HG03097 (cell line): ENCODE measurements at regions not wholly inside any gene's neighbourhood (a gene's known extent, or its start where the extent isn't known, plus 50 kb on each side); places are given as distances from the start of the nearest gene placed in this dataset.
"Not testable (repeated sequence)": the region's sequence is repeated elsewhere in the genome, so short reads cannot be mapped to it uniquely, and the experiment has no call there.

ENCODE experiments used
- ATAC-seq: cut with Tn5 transposase; IDR thresholded peaks from one replicate; pipeline ENCODE4 v1.9.1; 2021; ENCODE audit not compliant: unreplicated experiment, low FRiP score

- no peak for ATAC-seq
Observed at GRCh38 chr20:19867074-19867473, 109.0 kb downstream of the RIN2 start.

- no peak for ATAC-seq
Observed at GRCh38 chr20:19867940-19868371, 109.9 kb downstream of the RIN2 start.

GRCh38 chr20:19868441-19868840 is 110.4 kb downstream of the RIN2 start:
- no peak for ATAC-seq

GRCh38 chr20:19872001-19872400 is 113.9 kb downstream of the RIN2 start:
- ATAC-seq: no peak

GRCh38 chr20:19874040-19874727 is 116.1 kb downstream of the RIN2 start:
- no peak for ATAC-seq

GRCh38 chr20:19875376-19876221 is 117.5 kb downstream of the RIN2 start:
- ATAC-seq: no peak

- no peak for ATAC-seq
Observed at GRCh38 chr20:19876828-19877460, 118.9 kb downstream of the RIN2 start.

- not testable (repeated sequence) for ATAC-seq
Observed at GRCh38 chr20:19879874-19880255, 121.8 kb downstream of the RIN2 start.

GRCh38 chr20:19880256-19881079 is 122.4 kb downstream of the RIN2 start:
- ATAC-seq: no peak

GRCh38 chr20:19881080-19881840 is 123.2 kb downstream of the RIN2 start:
- ATAC-seq: no peak

GRCh38 chr20:19881990-19882389 is 123.9 kb downstream of the RIN2 start:
- ATAC-seq: no peak

- no peak for ATAC-seq
Observed at GRCh38 chr20:19882446-19882845, 124.4 kb downstream of the RIN2 start.

- no peak for ATAC-seq
Observed at GRCh38 chr20:19883501-19883900, 125.4 kb downstream of the RIN2 start.

GRCh38 chr20:19885594-19885938 is 127.5 kb downstream of the RIN2 start:
- no peak for ATAC-seq

- ATAC-seq: no peak
Observed at GRCh38 chr20:19885939-19886660, 128.0 kb downstream of the RIN2 start.

GRCh38 chr20:19886661-19887288 is 128.7 kb downstream of the RIN2 start:
- ATAC-seq: no peak

GRCh38 chr20:19887556-19888268 is 129.4 kb upstream of the NAA20 start:
- no peak for ATAC-seq

- ATAC-seq: no peak
Observed at GRCh38 chr20:19888269-19888671, 128.9 kb upstream of the NAA20 start.
